Right hindlimb (tissue), 1 donor: ENCODE measurements at regions not wholly inside any gene's neighbourhood (a gene's known extent, or its start where the extent isn't known, plus 50 kb on each side); places are given as distances from the start of the nearest gene placed in this dataset.

Experiments
- DNase-seq: peaks from one replicate; pipeline ENCODE4 v3.0.0-alpha.2; 2018

DNA sequence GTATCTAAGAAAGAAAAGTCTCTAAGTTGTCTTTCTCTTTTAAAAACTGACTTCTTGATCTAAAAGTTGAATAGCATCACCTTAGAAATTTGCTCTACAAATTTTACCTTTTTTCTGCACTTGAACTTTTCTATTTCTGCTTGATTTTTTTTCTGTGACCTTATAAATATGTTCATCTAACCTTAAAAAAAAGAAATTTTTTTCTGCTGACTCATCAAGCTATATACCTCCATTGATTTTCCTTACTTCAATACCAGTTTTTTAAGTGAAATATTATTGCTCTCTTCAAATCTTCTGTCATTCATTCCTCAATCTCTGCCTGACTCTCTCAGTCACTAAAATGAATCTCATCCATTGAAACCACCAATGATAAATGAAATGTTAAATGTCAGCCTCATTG, 910.1 kb downstream of the GALC start:
- DNase-seq = no peak

DNA sequence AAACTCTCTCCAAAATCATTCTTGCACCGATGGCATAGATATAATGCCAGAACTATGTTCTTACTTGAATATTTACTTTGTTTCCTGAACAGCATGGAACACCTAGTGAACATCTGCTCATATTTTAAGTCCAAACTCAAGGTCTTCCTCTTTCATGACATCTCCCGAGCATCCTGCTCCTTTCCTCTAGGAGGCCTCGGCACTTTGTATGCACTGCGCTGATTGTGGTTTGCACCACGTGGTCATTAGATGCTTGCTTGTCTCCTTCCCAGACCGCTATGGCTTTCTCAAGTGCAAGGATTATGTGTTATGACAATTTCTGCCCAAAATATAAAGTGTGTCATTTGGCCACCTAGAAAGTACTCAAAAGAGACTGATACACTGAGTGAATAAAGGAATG, 912.0 kb downstream of the GALC start:
- no peak for DNase-seq

DNA sequence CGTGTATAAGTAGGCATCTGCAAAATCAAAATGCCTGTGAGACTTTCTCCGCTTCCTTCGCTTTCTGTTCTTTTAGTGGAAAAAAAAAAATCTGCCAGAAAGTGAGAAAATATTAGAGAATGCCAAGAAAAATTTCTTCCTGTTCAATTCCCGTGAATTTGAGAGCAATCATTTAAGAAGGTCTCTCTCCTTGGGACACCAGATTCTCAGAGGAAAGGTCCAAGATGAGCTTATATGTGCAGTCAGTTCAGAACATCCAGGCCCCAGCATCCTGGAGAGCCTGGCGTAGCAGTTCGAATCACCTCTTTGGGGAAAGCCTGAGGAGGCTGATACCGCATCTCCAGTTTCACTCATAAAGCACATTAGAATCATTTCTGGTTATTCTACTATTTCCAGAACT, 912.8 kb downstream of the GALC start:
- DNase-seq = peak; percentile 51

DNA sequence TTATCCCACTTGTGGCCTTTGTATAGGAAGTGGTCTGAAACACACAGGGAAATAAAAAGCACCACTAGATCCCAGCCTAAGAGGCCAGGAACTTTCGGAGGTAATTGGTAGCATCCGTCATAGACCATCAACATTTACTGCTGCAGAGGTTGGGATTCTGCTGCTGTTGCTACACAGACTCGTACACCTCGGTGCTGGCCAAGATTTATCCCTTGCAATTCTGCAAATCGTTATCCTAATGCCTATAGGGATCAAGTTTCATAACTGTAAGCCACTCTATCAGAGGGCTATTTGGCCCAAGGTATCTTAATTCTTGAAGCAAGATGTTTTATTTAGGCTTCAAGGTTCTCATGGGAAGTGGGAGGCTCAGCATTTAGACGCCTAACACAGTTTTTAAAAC, 913.6 kb downstream of the GALC start:
- DNase-seq = peak; percentile 65

DNA sequence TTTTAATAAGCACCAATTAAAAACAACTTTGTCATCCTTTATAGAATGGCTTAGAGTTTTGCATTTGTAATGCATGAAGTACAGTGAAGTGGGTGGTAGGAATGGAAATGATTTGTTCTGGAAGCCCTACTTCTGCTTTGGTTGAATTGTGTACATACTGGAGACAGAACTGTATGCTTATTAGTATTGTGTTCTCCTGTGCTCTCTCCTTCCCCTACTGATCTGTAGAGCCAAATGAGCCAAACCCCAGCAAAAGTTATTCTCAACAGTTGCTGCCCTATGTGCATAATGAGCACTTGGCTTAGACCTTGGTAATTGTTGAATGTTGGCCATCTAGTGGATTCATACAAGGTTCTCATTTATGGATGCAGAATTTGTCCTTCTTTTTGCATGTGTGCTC, 916.1 kb downstream of the GALC start:
- no peak for DNase-seq

DNA sequence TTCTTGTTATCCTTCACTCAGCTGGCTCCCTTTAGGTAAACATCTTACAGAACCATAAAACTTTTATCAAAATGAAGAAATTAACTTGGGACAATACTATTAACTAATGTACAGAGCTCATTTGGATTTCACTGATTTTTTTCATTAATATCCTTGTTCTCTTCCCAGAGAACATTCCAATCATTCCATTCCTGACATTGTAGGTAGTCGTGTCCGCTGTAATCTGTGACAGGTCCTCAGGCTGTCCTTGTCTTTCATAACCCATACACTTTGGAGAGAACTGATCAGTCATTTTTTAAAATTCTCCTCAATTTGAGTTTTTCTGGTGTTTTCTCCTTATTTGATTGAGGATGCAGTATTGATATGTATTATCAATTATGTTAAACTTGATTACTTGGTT, 916.8 kb downstream of the GALC start:
- no peak for DNase-seq

DNA sequence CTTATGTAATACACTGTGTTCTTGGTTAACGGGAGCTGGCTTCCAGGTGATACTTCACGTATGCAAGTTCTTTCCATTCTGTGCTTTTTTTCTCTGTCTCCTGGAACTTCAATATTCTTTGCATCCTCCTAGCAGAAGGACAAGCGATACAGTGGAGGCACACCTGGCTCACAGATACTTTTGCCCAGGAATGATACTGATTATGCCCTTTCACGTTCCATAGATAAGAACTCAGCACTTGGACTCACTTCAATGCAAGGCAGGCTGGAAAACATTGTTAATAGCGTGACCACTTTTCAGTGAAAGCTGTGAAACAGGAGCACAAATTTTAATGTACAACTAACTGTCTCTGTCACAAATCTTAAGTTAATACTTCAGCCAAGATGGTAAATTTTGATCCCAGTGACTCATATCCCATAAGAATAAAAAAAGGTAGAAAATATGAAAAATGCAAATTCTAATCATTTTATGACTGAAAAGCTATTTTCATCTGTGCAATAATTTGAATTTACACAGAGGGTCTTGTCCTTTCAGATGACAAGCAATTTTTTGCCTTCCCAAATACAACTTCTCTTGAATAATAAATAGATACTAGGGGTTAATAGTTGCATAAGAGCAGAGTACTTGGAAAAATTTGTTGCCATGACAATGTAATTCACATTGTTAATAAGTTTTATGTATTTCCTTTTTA, 919.0 kb downstream of the GALC start:
- no peak for DNase-seq

DNA sequence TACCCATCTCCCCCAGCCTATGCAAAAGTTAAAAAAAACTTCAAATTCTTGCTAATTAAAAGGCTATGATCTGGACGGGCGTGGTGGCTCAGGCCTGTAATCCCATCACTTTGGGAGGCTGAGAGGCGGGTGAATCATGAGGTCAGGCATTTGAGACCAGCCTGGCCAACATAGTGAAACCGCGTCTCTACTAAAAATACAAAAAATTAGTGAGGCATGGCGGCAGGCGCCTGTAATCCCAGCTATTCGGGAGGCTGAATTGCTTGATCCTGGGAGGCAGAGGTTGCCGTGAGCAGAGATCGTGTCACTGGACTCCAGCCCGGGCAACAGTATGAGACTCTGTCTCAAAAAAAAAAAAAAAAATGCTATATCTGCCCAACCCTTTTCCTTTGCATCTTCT, 925.4 kb downstream of the GALC start:
- DNase-seq = no peak

DNA sequence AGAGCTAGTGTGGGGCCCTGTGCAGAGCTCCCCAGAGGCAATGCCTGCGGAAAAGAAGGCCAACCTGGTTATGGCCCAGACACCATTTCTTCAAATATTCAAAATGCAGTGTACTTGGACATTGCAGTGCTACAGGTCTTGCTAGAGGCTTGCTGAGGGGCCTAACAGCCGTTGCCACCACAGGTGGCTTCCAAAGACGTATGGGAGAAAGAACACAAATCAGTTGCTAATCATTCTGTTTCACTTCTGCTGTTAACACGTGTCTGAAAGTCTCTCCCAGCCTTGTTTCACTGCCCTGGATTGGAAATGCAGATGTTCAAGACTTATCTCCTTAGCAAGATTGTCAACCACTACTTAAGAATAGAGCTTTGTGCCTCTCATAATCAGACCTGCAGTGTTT, 925.9 kb downstream of the GALC start:
- no peak for DNase-seq

DNA sequence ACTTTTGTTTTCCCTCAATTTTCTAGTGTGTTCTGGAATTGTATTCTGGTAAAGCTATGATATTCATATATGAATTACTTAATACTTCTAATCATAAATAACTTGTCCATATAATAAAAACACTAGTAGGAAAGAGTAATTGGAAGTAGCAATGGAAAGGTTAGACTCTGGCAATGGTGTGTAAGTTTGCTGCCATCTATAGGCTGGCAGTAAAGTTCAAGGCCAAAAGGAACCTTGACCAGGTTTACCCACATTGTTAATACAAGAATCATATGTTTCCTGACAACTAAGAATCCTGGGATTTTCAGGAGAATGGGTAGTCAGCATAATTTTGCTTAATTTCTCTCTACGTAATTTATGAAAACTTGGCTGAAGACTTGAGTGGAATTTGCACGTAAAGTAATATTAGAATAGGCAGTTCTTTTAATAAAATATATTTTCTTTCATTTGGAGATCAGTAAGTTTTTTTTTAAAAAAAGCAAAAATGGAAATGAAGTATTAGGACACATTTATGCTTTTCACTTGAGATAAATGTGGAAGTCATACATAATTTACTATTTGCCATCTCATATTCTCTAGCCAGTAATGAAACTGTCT, 926.7 kb downstream of the GALC start:
- no peak for DNase-seq

DNA sequence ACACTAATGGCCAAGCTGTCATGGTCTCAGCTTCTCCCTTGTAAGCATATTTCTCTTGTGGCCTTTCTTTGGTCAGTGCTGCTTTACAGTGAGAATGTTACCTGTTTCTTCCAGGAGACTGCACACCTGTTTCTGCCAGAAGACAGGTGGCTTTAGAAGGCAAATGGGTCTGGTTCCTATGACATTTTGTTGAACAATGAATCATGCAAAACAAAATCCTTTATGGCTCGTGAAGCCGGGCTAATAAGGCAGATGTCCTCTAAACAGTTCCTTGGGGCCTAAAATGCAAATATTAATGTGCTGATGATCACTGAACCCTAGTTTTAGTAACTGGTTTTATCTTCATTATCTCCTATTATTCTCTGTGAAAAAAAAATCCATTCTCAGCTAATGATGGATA, 927.6 kb downstream of the GALC start:
- no peak for DNase-seq

DNA sequence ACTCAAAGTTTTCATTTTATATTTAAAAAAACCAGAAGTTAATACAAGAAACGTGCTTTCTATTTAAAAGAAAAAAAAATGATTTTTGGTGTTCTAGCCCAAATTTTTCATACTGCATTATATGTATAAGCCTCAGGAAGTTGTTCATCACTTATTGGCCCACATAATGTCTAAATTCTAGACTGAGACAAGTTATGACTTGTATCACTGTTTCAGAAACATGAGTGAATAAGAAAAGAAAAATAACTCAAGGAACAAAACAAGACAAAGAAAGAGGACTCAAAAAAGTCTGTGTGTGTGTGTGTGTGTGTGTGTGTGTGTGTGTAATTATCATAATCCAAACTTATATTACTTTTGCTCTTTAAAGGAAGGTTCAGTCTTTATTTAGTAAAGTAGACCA, 929.8 kb downstream of the GALC start:
- DNase-seq = no peak

DNA sequence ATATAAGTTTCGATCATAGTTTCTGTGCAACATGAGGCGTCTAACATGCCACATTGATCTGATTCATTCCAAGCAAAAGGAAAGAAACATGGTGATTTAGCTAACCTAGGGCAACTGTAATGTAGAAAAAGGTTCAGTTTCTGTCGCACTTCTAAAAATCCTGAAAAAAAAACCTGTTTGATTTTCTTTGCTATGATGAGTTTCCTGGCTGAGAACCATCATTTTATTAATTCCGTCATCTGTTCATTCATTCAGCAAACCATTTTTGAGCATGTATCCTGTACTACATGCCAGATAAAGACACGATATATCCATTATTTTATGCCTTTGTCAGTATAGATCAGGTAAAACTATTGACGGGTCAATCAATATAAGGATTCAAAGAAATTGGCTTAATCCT, 932.6 kb downstream of the GALC start:
- no peak for DNase-seq

DNA sequence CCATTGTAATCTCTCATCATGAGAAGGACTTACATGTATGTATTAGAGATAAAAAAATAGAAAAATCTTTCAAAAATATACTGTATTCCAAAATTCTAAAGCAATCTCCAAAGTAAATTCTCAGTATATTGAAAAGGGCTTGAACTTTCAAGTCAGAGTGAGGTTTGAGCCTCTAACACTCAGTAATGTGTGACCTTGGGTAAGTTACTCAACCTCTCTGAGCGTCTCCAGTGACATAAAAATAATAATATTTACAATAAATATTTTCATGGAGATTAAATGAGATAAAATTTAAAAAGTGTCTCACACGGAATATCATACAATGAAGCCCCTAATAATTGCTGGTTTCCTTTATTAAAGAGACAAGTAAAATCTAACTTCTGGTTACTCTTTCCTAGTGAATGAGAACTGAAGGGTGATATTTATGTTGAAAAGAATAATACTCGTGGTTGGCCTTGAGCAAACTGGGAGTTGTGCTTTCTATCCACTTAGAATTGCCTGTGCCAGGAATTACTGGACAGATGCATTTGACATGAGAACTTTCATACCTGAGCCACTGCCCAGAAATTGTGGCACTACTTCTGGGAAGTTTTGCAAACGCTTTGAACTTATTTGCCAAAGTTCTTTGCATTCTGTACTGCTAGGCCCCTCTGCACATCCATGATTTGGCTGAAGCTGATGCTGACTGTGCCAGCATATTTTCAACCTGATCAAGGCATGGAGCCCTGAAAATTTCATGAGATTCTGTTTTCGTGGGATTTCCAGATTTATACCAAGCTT, 933.7 kb downstream of the GALC start:
- DNase-seq = peak; percentile 79

DNA sequence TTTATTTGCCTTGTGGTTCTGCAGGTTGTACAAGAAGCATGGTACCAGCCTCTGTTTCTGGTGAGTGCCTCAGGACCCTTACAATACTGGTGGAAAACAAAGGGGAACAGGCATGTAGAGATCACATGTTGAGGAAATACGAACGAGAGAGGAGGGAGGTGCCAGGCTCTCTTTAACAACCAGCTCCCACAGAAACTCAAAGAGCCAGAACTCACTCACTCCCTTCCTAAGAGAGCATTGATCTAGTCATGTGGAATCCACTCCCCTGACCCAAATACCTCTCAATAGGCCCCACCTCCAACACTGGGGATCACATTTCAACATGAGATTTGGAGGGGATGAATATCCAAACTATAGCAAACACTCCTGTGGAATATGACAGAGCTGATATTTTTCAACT, 938.0 kb downstream of the GALC start:
- no peak for DNase-seq

DNA sequence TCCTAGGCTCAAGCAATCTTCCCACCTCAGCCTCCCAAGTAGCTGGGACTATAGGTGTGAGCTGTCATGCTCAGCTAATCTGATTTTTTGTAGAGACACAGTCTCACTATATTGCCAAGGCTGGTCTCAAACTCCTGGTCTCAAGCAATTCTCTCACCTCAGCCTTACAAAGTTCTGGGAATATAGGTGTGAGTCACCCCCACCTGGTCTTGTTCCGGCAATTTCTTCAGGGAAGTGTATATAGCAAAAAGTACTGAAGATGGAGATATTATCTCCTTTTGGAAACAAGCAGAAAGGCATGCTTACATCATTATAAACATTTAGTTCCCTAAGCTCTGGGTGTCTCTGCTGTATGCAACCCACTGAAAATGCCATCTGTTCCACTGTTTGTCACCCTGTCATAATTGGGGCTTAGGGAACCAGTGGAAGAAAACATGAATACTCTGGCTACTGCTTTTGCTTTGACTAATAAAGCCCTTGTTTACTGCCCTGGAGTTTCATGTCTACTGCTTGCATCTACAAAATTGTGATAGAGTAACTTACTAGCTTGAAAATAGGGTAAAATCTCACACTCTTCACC, 940.2 kb downstream of the GALC start:
- DNase-seq = no peak

DNA sequence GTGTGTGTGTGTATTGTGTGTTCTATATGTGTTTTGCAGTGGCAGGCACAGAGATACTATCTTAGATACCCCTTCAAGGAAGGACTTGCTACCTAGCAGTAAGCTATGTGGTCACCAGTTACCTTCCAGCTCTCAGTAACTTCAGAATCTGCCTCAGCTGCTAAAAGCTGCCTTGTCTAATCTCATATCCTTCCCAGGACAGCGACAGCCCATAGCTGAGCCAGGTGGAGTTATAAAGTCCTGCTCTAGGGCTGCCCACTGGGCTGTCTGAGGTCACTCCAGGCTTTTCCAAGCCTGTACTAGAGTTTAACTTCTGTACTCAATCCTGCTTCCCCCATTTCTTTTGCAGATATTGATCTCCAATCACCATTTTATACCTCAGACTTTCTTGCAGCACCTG, 942.6 kb downstream of the GALC start:
- DNase-seq = no peak

DNA sequence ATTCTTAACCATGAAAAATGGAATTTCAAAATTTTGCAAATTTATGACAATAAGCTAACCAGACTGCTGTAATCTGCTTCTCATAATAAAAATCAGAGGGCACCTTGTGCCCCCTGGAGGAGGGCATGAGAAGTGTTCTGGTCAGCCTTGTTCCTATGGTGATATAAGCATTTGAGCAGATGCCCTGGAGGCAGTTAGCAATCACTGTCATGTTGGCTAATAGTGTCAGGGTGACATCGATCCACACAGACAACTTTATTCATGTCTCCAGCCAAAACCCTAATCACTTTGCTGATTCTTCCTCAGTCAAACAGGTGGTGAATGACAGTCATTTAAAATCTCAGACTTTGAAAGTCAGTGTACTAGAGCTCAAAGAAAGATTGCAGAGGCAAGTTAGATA, 943.0 kb downstream of the GALC start:
- DNase-seq = no peak

DNA sequence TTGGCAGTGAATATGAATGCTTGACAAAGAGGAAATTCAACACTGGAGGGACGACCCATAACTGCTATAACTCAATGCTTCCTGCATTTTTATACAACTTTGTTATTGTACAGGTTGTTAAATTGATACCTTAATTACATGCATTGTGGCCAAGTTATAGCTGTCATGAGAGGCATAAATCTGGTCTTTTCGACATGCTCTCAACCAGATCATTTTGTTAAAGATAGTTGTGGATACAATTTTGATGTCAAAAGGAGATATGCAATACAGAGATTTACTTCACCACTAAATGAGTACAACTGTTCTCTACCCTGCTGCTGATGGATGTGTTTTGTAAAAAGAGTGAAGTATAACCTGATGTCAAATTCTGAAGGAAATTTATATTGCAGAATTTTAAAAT, 946.0 kb downstream of the GALC start:
- no peak for DNase-seq

DNA sequence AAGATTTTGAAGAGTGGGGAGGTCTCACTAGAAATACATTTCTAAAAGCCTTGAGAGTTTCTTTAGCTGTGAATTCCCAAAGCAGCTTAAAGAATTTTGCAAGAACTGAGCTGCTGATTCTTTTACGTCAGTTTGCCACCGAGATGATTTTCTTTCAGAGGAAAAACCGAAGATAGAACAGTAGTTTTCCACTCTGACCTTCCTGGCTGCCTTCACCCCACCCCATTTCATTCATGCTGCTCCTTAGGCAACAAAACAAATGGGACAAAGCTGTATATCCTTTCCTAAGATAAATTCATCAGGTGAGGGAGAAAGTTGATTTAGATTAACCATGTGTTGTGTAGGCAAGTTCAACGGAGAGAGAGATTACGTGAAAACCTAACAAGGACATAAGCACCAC, 947.0 kb downstream of the GALC start:
- no peak for DNase-seq

DNA sequence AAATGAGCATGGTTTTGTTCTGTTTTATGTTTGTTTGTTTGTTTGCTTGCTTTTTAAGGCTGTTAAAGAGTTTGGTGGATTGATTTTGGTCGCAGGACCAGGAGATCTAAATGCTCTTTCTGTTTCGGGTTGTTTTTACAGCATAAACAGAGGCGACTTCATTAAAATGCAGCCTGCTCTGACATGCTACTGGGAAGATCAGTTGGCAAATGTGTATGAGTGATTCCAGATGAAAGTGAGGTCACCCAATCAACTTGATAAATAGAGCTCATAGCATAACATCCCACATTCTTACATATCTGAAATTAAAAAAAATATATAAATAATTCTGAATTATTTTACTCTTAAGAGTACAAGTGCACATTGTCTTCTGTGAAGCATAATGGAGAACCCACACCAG, 947.7 kb downstream of the GALC start:
- DNase-seq = no peak

DNA sequence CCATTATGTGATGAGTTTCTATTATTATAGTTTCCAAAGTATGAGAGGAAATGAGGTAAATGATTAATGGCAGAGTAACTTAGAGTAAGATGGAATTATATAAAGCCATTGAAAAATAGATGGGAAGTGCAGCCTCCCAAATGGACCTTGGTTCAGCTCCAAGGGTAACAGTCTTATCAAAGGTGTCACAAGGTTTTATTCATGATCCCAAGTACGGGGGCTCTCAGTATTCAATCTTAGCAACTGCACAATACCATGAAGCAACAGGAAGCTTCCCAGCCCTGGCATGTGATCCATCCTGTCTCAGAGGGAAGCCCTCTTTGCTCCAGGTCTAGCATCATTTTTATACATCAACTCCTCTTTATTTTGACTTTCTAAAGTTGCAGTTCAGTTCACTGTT, 948.2 kb downstream of the GALC start:
- no peak for DNase-seq

DNA sequence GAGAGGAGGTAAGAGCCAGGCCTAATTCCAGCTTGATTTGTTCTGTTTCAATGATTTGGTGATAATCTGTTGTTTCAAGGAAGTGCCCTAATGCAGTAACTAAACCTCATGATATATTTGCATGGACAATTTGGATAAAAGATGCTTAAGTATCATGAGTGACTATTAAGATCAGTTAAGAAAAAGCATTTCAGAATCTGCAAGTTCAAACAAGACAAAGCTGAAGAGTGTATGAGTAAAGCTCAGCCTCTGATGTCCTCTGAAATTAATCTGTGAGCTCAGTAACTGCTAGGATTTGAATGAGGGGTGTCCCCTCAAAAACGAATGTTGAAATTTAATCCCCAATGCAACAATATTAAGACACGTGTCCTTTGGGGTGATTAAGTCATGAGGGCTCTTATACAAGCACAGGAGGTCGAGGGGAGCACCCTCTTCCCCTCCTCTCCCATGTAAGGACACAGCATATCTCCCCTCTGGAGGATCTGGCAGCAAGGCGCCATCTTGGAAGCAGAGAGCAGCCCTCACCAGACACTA, 949.2 kb downstream of the GALC start:
- DNase-seq = no peak

DNA sequence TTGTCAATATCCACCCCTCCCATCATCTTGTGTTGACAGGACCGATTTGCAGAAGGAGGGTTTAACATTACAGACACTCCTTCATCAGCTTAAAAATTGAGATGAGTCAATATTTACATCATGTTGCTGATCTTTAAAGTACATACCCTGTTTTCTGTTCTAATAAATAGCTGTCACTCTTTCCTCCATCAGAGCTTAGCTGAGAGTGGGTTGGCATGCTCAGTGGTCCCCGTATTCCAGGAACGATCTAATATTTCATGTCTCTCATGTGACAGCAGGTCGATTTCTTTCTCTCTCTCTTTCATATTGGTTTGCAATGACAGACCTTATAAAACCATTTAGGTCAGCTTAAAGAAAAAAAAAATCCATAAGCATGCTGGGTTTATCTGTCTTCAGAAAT, 950.6 kb downstream of the GALC start:
- DNase-seq = no peak
